SK-N-MC (cell line): ENCODE measurements at regions not wholly inside any gene's neighbourhood (a gene's known extent, or its start where the extent isn't known, plus 50 kb on each side); places are given as distances from the start of the nearest gene placed in this dataset.

Experiments
- DNase-seq: peaks from one replicate; pipeline ENCODE4 v3.0.0-alpha.2; 2011; ENCODE audit warnings: low read depth, low spot score
- H3K27ac ChIP-seq: fragments of 200-600 bp; sonication (generic); 2 replicates; pipeline ENCODE4 v1.5.1; 2016; ENCODE audit warnings: mixed run types
- H3K36me3 ChIP-seq: fragments of 200-600 bp; sonication (generic); 2 replicates; pipeline ENCODE4 v1.6.1; 2017; ENCODE audit warnings: antibody characterized with exemption, low read length, mixed read lengths; ENCODE audit not compliant: insufficient read depth
- H3K4me3 ChIP-seq: fragments of 200-600 bp; sonication (generic); 2 replicates; pipeline ENCODE4 v1.5.1; 2016
- H3K9ac ChIP-seq: fragments of 200-600 bp; sonication (generic); 2 replicates; pipeline ENCODE4 v1.8.0; 2017; ENCODE audit warnings: mixed run types, mixed read lengths; ENCODE audit not compliant: insufficient read length
- H3K9me3 ChIP-seq: fragments of 200-600 bp; sonication (generic); 2 replicates; pipeline ENCODE4 v1.6.1; 2017; ENCODE audit warnings: low read depth, mild to moderate bottlenecking, antibody characterized with exemption, low read length, moderate library complexity, mixed read lengths
- EZH2 ChIP-seq: fragments of 200-600 bp; sonication (generic); IDR thresholded peaks from one replicate; pipeline ENCODE4 v1.6.1; 2017; ENCODE audit warnings: antibody characterized with exemption
- FOXP2 ChIP-seq: optimal IDR thresholded peaks from 2 replicates; pipeline ENCODE3; 2011; ENCODE audit warnings: mild to moderate bottlenecking, moderate library complexity; ENCODE audit not compliant: insufficient read depth; ENCODE audit errors: extremely low read length, control extremely low read depth
- POLR2AphosphoS5 ChIP-seq: IDR thresholded peaks from 2 replicates; pipeline ENCODE4 v1.6.1; 2012; ENCODE audit warnings: mild to moderate bottlenecking, low read depth, low read length, borderline replicate concordance

DNA sequence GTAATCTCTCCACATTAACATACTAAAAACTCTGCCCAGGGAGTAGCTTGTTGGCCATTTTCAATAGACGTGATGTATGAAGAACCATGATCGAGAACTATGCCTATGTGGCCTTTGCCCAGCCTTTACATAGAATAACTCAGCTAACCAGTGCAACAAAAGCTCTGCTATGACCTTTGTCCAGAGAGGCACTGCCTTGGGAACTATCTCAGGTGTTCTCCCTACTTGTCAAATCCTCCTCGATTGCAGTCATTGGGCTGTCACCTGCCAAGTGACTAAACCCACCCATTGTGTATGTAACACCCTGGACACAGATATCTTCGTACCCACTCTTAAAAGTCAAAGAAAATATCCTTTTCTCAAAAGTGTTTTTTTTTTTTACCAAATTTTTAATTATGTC is 610.3 kb upstream of the GALNTL6 start:
- no peaks in the 10 kb centered on the region for H3K36me3 ChIP-seq
- no peak overlapping the region for H3K4me3 ChIP-seq
- no peak for TF ChIP-seq FOXP2
- TF ChIP-seq EZH2: no peak
- TF ChIP-seq POLR2AphosphoS5: no peak
- no peak overlapping the region for H3K27ac ChIP-seq
- H3K9me3 ChIP-seq: no peaks in the 10 kb centered on the region
- DNase-seq: no peak
- H3K9ac ChIP-seq: no peak overlapping the region

DNA sequence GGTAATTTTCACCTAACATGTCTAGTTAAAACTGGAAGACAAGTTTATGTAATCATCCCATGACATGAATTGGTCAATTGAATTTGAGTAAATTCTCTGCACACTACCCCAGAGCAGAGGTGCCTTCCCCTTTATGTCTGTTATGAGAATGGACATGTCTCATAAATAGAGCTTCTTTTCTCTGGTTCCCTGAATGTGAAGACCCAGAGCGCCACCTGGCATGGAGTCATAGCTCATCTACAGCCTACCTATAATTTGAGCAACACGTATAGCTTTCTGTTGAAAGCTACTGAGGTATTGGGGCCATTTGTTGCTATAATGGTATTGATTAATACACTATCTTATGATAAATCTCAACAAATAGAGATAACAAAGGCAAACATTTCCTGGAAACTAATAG is 626.5 kb upstream of the GALNTL6 start:
- no peaks in the 10 kb centered on the region for H3K9me3 ChIP-seq
- H3K4me3 ChIP-seq: no peak overlapping the region
- no peak for DNase-seq
- no peaks in the 10 kb centered on the region for H3K36me3 ChIP-seq
- H3K27ac ChIP-seq: no peak overlapping the region
- no peak for TF ChIP-seq POLR2AphosphoS5
- TF ChIP-seq EZH2: no peak
- no peak for TF ChIP-seq FOXP2
- no peak overlapping the region for H3K9ac ChIP-seq

DNA sequence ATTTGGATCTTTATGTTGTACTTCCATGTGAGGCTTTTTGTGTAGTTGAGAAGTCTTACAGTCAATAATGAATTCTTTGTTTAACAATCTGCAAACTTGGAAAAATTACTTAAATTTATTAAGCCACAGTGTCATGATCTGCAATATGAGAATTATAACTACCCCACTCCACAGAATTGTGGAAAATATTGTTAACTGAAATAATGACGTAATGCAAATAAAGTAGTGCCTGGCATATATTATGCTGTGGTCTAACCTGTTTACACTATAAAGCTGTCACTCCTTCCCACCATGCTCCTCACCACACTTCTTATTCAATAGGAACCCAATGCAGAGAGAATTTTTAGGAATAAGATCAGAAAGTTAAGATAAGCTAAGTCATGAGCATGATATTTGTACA is 632.1 kb upstream of the GALNTL6 start:
- Histone ChIP-seq H3K9ac (no peak overlapping the region), H3K36me3 (no peaks in the 10 kb centered on the region), H3K4me3 (no peak overlapping the region), H3K27ac (no peak overlapping the region), H3K9me3 (no peaks in the 10 kb centered on the region)
- TF ChIP-seq EZH2 (no peak), FOXP2 (no peak), POLR2AphosphoS5 (no peak)
- no peak for DNase-seq

DNA sequence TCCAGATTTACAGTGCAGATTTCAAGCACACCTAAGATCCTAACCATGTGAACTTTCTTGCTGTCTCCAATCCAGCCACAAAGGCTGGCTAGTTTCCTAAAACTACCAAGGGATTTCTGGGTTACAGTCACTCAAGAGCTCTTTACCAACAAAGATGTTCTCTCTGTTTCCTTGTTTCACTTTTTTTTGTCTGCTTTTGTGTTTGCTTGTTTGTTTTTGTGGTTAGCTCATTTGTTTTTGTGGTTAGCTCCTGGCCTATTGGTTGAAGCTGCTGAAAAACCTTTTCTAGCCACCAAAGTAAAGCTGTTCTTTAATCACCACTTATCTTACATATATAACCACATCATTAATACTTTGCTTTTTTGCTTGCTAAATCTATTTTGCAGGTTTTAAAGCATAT is 642.5 kb upstream of the GALNTL6 start:
- Histone ChIP-seq H3K4me3 (no peak overlapping the region), H3K9me3 (no peaks in the 10 kb centered on the region), H3K9ac (no peak overlapping the region), H3K27ac (no peak overlapping the region), H3K36me3 (no peaks in the 10 kb centered on the region)
- no peak for DNase-seq
- no peak for TF ChIP-seq EZH2
- TF ChIP-seq FOXP2: no peak
- no peak for TF ChIP-seq POLR2AphosphoS5

DNA sequence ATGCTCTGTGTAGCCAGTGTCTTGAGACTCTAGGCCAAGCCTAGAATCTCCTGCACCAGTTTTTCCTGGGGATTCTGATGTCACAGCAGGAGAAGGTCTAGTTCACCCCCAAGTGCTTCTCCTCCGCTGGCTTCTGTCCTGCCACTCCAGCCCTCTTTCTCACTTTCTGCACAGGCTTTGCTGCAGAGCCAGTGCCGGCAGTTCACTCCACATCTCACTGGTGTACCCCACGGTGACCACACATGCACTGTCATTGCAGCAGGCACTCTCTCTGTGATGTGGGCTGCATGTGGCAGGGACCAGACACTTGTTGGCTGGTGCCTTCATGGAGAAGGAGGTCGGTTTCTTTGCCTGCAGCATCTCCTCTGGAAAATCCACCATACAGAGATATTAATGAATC is 643.8 kb upstream of the GALNTL6 start:
- H3K4me3 ChIP-seq: no peak overlapping the region
- no peak overlapping the region for H3K9ac ChIP-seq
- TF ChIP-seq POLR2AphosphoS5 (no peak), FOXP2 (no peak), EZH2 (no peak)
- H3K27ac ChIP-seq: no peak overlapping the region
- no peaks in the 10 kb centered on the region for H3K36me3 ChIP-seq
- no peak for DNase-seq
- no peaks in the 10 kb centered on the region for H3K9me3 ChIP-seq

DNA sequence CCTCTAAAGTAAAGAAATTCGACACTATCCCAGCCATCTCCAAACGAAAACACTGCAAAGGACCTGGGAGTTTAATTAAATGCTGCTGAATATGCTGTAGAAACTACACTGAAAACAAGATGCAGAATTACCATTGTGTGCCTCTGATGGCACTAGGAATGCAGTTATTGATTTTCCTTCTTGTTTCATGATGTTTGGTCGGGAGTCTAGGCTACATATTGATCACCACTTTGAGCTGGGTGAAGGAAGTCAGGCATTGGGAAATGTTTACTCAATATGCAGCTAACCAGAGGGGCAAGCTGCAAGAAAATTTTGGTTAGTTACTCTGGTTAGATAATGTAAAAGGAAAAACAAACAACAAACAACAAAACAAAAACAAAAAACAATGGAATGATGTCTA is 650.7 kb upstream of the GALNTL6 start:
- TF ChIP-seq EZH2: no peak
- no peak for TF ChIP-seq FOXP2
- TF ChIP-seq POLR2AphosphoS5: no peak
- H3K9ac ChIP-seq: no peak overlapping the region
- H3K36me3 ChIP-seq: no peaks in the 10 kb centered on the region
- no peak for DNase-seq
- H3K9me3 ChIP-seq: no peaks in the 10 kb centered on the region
- no peak overlapping the region for H3K4me3 ChIP-seq
- no peak overlapping the region for H3K27ac ChIP-seq

DNA sequence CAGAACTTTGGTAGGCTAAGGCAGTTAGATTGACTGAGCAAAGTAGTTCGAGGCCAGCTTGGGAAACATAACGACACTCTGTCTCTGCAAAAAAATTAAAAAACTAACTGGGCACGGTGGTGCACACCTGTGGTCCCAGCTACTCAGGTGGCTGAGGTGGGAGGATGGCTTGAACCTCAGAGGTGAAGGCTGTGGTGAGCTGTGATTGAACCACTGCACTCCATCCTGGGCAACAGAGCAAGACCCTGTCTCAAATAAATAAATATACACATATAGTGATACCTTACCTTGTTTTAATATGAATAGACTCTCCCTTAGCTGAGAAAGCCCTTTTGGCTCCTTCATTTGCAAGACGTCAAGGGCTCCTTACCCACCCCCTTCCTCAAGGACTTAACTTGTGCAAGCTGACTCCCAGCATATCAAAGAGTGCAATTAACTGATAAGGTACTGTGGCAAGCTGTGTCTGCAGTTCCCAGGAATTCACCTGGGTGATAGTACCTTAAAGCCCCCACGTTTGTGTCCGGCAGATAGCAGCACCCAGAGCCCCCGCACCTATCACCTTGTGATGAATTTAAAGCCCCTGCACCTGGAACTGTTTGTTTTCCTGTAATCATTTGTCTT is 655.6 kb upstream of the GALNTL6 start:
- Histone ChIP-seq H3K9ac (no peak overlapping the region), H3K36me3 (no peaks in the 10 kb centered on the region), H3K27ac (no peak overlapping the region), H3K9me3 (no peaks in the 10 kb centered on the region), H3K4me3 (no peak overlapping the region)
- no peak for DNase-seq
- TF ChIP-seq FOXP2 (no peak), EZH2 (no peak), POLR2AphosphoS5 (no peak)

DNA sequence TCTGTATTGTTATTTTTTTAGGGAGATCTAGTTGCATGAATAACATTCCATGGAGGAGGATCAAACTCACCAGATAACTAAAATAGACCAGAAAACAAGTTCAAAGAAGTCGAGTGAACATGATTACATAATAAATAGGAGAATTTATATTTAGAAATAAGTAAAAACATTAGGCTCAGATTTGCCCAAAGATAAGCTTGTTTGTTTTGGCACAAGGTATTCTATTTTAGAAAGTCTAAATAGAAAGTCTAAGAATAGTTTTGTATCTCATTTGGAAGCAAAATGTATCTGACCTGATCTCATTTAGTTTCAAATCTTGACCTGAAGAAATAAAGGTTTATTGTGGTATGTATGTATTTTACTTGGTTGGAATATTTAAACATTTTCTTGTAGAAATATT is 670.6 kb upstream of the GALNTL6 start:
- H3K4me3 ChIP-seq: no peak overlapping the region
- DNase-seq: no peak
- no peak for TF ChIP-seq EZH2
- TF ChIP-seq POLR2AphosphoS5: no peak
- no peak for TF ChIP-seq FOXP2

DNA sequence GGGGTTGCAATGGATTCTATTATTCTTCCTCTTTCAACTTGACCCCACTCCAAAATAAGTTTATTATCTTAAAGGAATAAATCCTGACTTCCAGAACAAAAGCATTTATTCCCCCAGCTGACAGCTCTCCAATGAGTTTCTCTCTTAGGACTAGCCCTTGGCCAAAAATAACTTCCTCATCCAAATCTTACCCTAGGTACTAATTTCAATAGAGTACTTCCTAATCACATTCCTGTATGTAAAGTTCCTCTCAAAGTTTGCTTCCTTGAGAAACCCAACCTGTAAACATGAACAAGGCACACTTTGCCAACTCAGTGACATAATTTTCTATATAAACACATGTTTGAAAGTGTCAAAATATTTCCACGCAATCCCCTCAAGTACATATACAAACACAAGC is 671.2 kb upstream of the GALNTL6 start:
- Histone ChIP-seq H3K9me3 (no peaks in the 10 kb centered on the region), H3K4me3 (no peak overlapping the region), H3K36me3 (no peaks in the 10 kb centered on the region), H3K27ac (no peak overlapping the region), H3K9ac (no peak overlapping the region)
- DNase-seq: no peak
- TF ChIP-seq EZH2 (no peak), FOXP2 (no peak)

More for the DNA sequence above, 670.6 kb upstream of the GALNTL6 start:
- no peak overlapping the region for H3K9ac ChIP-seq
- no peaks in the 10 kb centered on the region for H3K36me3 ChIP-seq
- no peak overlapping the region for H3K27ac ChIP-seq
- no peaks in the 10 kb centered on the region for H3K9me3 ChIP-seq
